Esophagus muscularis mucosa (tissue), 4 donors: ENCODE measurements at regions not wholly inside any gene's neighbourhood (a gene's known extent, or its start where the extent isn't known, plus 50 kb on each side); places are given as distances from the start of the nearest gene placed in this dataset.

ENCODE experiments used
- DNase-seq: peaks from one replicate; pipeline ENCODE4 v3.0.0-alpha.2; 2017; ENCODE audit errors: extremely low spot score
- H3K27ac ChIP-seq, 4 donors: fragments of 200-600 bp; sonication (generic); replicated peaks in 1 of 4; 1 replicate in 3 of 4; 2 replicates in 1 of 4; pipeline ENCODE4 v1.5.1; 2016 to 2019; ENCODE audit warnings: mild to moderate bottlenecking in 1 of 4
- H3K27me3 ChIP-seq, 4 donors: fragments of 200-600 bp; sonication (generic); one replicate each; pipeline versions ENCODE4 v1.5.1 to v1.6.0; 2016 to 2019
- H3K36me3 ChIP-seq, 4 donors: fragments of 200-600 bp; sonication (generic); one replicate each; pipeline ENCODE4 v1.5.1; 2016 to 2019
- H3K4me1 ChIP-seq, 4 donors: fragments of 200-600 bp; sonication (generic); one replicate each; pipeline ENCODE4 v1.5.1; 2016 to 2019
- H3K4me3 ChIP-seq, 4 donors: fragments of 200-600 bp; sonication (generic); 1 replicate in 2 of 4; 2 replicates in 2 of 4; pipeline ENCODE4 v1.5.1; 2016 to 2019; ENCODE audit warnings: mild to moderate bottlenecking in 4 of 4, moderate library complexity in 1 of 4
- H3K9me3 ChIP-seq, 4 donors: fragments of 200-600 bp; sonication (generic); 1 replicate in 3 of 4; 2 replicates in 1 of 4; pipeline ENCODE4 v1.5.1; 2016 to 2019
- EP300 ChIP-seq: sonication (generic); formaldehyde crosslinking; IDR thresholded peaks from one replicate; pipeline ENCODE4 v1.6.1; 2017; ENCODE audit warnings: antibody characterized with exemption
- POLR2A ChIP-seq: fragments of 450-650 bp; IDR thresholded peaks from one replicate; pipeline ENCODE4 v1.6.1; 2017; ENCODE audit warnings: antibody characterized with exemption, moderate library complexity, mild to moderate bottlenecking, low read depth
- POLR2AphosphoS5 ChIP-seq, 2 donors: sonication (generic); formaldehyde crosslinking; IDR thresholded peaks; one replicate each; pipeline ENCODE4 v1.6.1; 2017; ENCODE audit warnings: antibody characterized with exemption in 2 of 2
- WGBS: methylation state at CpG from one replicate; pipeline ENCODE4 v1.1.5; 2018; 5-methylcytosine and 5-hydroxymethylcytosine counted together
- intact Hi-C: fragments of 100-400 bp; cut with DNase I; formaldehyde crosslinking; loops from one replicate; pipeline ENCODE4 v1.15.1; 2023
- TF ChIP-seq, protein P1 (sequence below), 3 experiments: fragments of 200-600 bp in 2 of 3; fragments of 450-650 bp in 1 of 3; sonication (generic) in 2 of 3; IDR thresholded peaks; one replicate each; pipeline ENCODE4 v1.5.1; 2017 to 2019; ENCODE audit warnings: antibody characterized with exemption in 3 of 3, mild to moderate bottlenecking in 2 of 3, moderate library complexity in 1 of 3

DNA sequence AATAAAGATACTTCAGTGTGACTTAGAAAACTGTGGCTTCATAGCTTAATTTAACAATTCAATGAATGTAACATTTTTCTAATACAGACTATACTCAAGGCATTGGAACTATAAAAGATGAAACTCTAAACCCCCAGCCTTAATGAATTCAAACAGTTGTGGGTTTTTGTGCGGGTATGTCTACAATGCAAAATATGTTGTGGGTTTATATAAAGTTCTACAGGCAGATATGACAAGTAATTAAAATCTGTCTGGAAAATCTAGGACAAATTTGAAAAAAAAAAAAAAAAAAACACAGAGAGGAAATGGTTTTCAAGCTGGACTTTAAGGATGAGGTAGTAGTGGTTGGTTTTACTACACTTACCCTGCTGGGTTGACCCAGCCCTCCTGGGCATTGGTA lies 467.5 kb upstream of the TLE4 start:
- intact Hi-C loops = no loop called here
- WGBS = 100% methylated on average over 1 of the region's 1 CpG
- DNase-seq = no peak
- TF ChIP-seq POLR2AphosphoS5 (IDR thresholded peaks at IDR 0.05) (no peak), POLR2A (no peak), EP300 (no peak)
- TF ChIP-seq, protein P1, sequence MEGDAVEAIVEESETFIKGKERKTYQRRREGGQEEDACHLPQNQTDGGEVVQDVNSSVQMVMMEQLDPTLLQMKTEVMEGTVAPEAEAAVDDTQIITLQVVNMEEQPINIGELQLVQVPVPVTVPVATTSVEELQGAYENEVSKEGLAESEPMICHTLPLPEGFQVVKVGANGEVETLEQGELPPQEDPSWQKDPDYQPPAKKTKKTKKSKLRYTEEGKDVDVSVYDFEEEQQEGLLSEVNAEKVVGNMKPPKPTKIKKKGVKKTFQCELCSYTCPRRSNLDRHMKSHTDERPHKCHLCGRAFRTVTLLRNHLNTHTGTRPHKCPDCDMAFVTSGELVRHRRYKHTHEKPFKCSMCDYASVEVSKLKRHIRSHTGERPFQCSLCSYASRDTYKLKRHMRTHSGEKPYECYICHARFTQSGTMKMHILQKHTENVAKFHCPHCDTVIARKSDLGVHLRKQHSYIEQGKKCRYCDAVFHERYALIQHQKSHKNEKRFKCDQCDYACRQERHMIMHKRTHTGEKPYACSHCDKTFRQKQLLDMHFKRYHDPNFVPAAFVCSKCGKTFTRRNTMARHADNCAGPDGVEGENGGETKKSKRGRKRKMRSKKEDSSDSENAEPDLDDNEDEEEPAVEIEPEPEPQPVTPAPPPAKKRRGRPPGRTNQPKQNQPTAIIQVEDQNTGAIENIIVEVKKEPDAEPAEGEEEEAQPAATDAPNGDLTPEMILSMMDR (IDR thresholded peaks at IDR 0.05) = no peak
- Histone ChIP-seq H3K27ac (no peak overlapping the region), H3K9me3 (no peaks in the 10 kb centered on the region), H3K27me3 (no peaks in the 10 kb centered on the region), H3K4me3 (no peak overlapping the region), H3K4me1 (no peaks in the 10 kb centered on the region), H3K36me3 (no peaks in the 10 kb centered on the region)

DNA sequence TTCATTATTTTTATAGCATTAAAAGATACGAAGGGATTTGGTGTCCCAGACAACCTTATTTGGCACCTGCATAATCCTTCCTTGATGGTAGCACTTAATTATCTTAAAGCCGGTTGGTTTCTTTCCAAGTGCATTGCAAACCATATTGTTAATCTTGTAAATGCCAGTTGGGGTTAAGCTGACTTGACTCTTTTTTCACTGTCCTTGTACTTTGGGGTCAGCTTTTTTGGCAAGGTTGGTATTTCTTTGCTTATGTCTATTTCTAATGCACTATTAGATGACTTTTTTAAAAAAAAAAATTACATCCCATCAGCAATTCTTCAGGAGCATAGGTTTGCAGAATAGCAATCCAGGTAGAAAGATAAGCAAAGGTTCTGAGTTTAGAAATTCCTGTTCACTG lies 466.8 kb upstream of the TLE4 start:
- H3K27ac ChIP-seq = no peak overlapping the region
- 70% methylated on average over 2 of the region's 2 CpGs for WGBS
- no peaks in the 10 kb centered on the region for H3K27me3 ChIP-seq
- no peaks in the 10 kb centered on the region for H3K4me1 ChIP-seq
- no peaks in the 10 kb centered on the region for H3K36me3 ChIP-seq
- H3K4me3 ChIP-seq = no peak overlapping the region
- DNase-seq = no peak
- no peaks in the 10 kb centered on the region for H3K9me3 ChIP-seq
- intact Hi-C loops = no loop called here
- no peak for TF ChIP-seq POLR2AphosphoS5 (IDR thresholded peaks at IDR 0.05)

DNA sequence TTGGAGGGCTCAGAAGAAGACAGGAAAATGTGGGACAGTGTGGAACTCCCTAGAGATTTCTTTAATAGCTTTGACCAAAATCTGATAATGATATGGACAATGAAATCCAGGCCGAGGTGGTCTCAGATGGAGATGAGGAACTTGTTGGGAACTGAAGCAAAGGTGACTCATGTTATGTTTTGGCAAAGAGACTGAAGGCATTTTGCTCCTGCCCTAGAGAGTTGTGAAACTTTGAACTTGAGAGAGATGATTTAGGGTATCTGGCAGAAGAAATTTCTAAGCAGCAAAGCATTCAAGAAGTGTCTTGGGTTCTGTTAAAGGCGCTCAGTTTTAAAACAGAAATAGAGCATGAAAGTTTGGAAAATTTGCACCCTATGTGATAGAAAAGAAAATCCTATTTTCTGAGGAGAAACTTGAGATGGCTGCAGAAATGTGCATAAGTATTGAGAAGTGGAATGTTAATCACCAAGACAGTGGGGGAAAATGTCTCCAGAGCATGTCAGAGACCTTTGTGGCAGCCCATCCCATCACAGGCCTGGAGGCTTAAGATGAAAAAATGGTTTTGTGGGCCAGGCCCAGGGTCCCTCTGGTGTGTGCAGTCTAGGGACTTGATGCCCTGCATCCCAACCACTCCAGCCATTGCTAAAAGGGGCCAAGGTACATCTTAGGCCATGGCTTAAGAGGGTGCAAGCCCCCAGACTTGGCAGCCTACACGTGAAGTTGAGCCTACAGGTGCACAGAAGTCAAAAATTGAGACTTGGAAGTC lies 463.7 kb upstream of the TLE4 start:
- Histone ChIP-seq H3K36me3 (no peaks in the 10 kb centered on the region), H3K9me3 (no peaks in the 10 kb centered on the region), H3K27me3 (no peaks in the 10 kb centered on the region), H3K4me1 (no peaks in the 10 kb centered on the region), H3K4me3 (no peak overlapping the region), H3K27ac (no peak overlapping the region)
- intact Hi-C loops = no loop called here
- TF ChIP-seq EP300 (no peak), POLR2AphosphoS5 (IDR thresholded peaks at IDR 0.05) (no peak), POLR2A (no peak)
- TF ChIP-seq, protein P1 (IDR thresholded peaks at IDR 0.05) = no peak
- no peak for DNase-seq
- WGBS = 98% methylated on average over 3 of the region's 3 CpGs

DNA sequence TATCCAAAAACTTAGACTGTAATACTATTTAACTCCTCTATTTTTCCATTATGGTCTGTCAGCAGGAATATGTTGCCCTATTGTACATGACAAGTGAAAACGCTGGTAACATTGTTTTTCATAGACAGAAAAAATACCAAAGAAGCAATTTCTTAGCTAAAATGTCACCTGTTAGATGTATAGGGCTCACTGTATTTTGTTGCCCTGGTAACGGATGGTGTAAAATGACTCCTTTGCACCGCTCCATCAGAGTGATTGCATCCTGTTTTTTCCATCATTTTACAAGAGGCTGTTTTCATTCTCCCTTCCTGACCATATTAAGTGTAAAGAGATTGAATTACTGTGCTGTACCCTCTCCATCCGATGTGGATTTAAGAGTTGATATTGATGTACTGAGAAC lies 460.1 kb upstream of the TLE4 start:
- TF ChIP-seq EP300 (no peak), POLR2A (no peak), POLR2AphosphoS5 (IDR thresholded peaks at IDR 0.05) (no peak)
- TF ChIP-seq, protein P1 (IDR thresholded peaks at IDR 0.05) = no peak
- WGBS = 90% methylated on average over 4 of the region's 4 CpGs
- no peak overlapping the region for H3K4me3 ChIP-seq

DNA sequence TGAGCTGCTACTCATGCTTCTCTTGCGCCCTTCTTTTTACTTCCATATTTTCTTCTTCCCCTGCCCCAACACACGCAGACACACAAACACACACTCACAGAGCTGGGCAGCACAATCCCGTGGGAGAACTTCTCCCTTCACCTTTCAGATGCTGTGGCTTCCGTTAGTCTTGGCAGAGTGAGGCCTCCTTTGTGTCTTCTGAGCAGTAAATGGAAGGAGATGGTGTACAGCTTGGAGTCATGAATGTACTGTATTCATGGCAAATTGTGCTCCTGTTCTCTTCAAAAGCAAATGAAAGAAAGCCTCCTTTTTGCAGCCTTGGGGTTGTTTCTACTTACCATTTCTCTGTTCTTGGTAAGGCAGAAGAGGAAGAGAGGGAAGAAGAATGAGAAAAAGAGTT lies 456.6 kb upstream of the TLE4 start:
- intact Hi-C loops = no loop called here
- TF ChIP-seq POLR2A (no peak), POLR2AphosphoS5 (IDR thresholded peaks at IDR 0.05) (no peak), EP300 (no peak)
- TF ChIP-seq, protein P1 (IDR thresholded peaks at IDR 0.05) = no peak
- 93% methylated on average over 4 of the region's 4 CpGs for WGBS
- no peaks in the 10 kb centered on the region for H3K9me3 ChIP-seq
- H3K4me1 ChIP-seq = no peaks in the 10 kb centered on the region
- no peak overlapping the region for H3K4me3 ChIP-seq
- no peak for DNase-seq
- no peak overlapping the region for H3K27ac ChIP-seq
- no peaks in the 10 kb centered on the region for H3K27me3 ChIP-seq
- no peaks in the 10 kb centered on the region for H3K36me3 ChIP-seq

More for the DNA sequence above, 460.1 kb upstream of the TLE4 start:
- intact Hi-C loops = no loop called here
- Histone ChIP-seq H3K27ac (no peak overlapping the region), H3K4me1 (no peaks in the 10 kb centered on the region), H3K9me3 (no peaks in the 10 kb centered on the region), H3K27me3 (no peaks in the 10 kb centered on the region), H3K36me3 (no peaks in the 10 kb centered on the region)
- no peak for DNase-seq
